ENCODE measurements at regions not wholly inside any gene's neighbourhood (a gene's known extent, or its start where the extent isn't known, plus 50 kb on each side); places are given as distances from the start of the nearest gene placed in this dataset.
A peak's percentile ranks its signal among the peaks of the same experiment; 100 is the strongest.

DNA sequence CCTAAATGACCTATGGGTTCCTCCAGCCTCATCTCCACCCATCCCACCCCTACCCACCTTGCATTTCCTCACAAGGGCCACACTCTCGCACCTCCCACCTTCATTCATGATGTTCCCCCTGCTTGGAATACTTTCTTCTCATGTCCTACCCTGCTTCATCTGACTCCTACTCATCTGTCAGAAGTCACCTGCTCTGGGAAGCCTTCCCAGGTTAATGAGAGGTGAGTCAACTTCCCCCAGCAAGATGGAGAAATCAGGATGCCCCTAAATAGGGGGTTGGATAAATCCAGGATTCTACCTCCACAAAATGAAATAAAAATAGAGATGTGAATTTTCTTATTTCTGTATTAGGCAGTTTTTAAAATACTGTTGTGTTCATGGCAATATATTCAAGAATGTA lies 51.0 kb upstream of the WSB1 start:
- DNase-seq (ENCODE audit: low spot score) = no peak
- TF ChIP-seq CTCF (conservative IDR thresholded peaks at IDR 0.05; ENCODE audit: low read depth) = no peak
- POLR2A ChIA-PET (ENCODE audit: low non-redundant PET) = no interaction called here
- peak overlapping the region; percentile 70 for H3K27ac ChIP-seq
- CTCF ChIA-PET = interaction anchor here (0.6 to 2.4 kb wide), 3 partner anchors 25 to 111 kb away, joined by 5 to 8 read pairs (median 6); no protein-coding TSS in a partner anchor

- POLR2A ChIA-PET (ENCODE audit: low non-redundant PET) = interaction anchor here (0.6 kb wide), 1 partner anchor 31 kb away, joined by 3 read pairs; no protein-coding TSS in a partner anchor
Measured at GRCh38 chr17:27244011-27244410, 49.9 kb upstream of the WSB1 start.

More at GRCh38 chr17:27244011-27244410, 49.9 kb upstream of the WSB1 start:
- TF ChIP-seq CTCF (conservative IDR thresholded peaks at IDR 0.05; ENCODE audit: low read depth) = no peak
- no peak for DNase-seq (ENCODE audit: low spot score)
- peak overlapping the region; percentile 90 for H3K27ac ChIP-seq
- CTCF ChIA-PET = interaction anchor here (0.7 to 1.5 kb wide), 2 partner anchors 9 to 104 kb away, joined by 3 to 4 read pairs; no protein-coding TSS in a partner anchor

Measured in RWPE1 (cell line).